PFSK-1 (cell line): ENCODE measurements at regions not wholly inside any gene's neighbourhood (a gene's known extent, or its start where the extent isn't known, plus 50 kb on each side); places are given as distances from the start of the nearest gene placed in this dataset.

Experiments used
- POLR2AphosphoS5 ChIP-seq: IDR thresholded peaks from 2 replicates; pipeline ENCODE4 v1.6.1; 2012; ENCODE audit warnings: low read depth, mild to moderate bottlenecking, control low read depth, low read length, moderate library complexity
- TF ChIP-seq, protein P1 (sequence below), 2 experiments: IDR thresholded peaks; 2 replicates each; pipeline versions ENCODE4 v1.6.1 to v1.8.0; 2011 to 2012; ENCODE audit warnings: low read depth in 2 of 2, low read length in 2 of 2, control low read depth in 1 of 2, inconsistent platforms in 1 of 2, mild to moderate bottlenecking in 1 of 2, moderate library complexity in 1 of 2; ENCODE audit not compliant: insufficient read depth in 1 of 2

DNA sequence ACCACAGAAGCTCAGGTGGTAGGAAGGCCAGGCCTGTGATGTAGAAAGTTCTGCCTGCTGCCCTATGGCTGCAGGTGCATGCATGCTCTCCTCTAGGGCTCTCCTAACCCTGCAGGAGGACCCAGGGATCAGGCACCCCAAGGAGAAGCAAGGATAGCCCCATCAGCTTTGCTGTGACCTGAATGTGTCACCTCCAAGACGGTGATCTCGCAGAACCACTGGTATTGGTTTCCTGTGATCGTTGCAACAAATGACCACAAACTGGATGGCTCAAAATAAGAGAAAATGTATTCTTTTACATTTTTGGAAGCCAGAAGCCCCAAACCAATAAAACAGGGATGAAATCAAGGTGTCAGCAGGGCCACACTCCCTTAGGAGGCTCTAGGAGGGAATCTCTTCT, 327.3 kb downstream of the BCL11A start:
- no peak for TF ChIP-seq POLR2AphosphoS5
- TF ChIP-seq, protein P1, sequence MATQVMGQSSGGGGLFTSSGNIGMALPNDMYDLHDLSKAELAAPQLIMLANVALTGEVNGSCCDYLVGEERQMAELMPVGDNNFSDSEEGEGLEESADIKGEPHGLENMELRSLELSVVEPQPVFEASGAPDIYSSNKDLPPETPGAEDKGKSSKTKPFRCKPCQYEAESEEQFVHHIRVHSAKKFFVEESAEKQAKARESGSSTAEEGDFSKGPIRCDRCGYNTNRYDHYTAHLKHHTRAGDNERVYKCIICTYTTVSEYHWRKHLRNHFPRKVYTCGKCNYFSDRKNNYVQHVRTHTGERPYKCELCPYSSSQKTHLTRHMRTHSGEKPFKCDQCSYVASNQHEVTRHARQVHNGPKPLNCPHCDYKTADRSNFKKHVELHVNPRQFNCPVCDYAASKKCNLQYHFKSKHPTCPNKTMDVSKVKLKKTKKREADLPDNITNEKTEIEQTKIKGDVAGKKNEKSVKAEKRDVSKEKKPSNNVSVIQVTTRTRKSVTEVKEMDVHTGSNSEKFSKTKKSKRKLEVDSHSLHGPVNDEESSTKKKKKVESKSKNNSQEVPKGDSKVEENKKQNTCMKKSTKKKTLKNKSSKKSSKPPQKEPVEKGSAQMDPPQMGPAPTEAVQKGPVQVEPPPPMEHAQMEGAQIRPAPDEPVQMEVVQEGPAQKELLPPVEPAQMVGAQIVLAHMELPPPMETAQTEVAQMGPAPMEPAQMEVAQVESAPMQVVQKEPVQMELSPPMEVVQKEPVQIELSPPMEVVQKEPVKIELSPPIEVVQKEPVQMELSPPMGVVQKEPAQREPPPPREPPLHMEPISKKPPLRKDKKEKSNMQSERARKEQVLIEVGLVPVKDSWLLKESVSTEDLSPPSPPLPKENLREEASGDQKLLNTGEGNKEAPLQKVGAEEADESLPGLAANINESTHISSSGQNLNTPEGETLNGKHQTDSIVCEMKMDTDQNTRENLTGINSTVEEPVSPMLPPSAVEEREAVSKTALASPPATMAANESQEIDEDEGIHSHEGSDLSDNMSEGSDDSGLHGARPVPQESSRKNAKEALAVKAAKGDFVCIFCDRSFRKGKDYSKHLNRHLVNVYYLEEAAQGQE (IDR thresholded peaks at IDR 0.05; ENCODE audit: insufficient read depth in 1 of 2, low read depth in 2 of 2, low read length in 2 of 2), result no peak
